ENCODE measurements at regions not wholly inside any gene's neighbourhood (a gene's known extent, or its start where the extent isn't known, plus 50 kb on each side); places are given as distances from the start of the nearest gene placed in this dataset.
A peak's percentile ranks its signal among the peaks of the same experiment; 100 is the strongest.
"Not testable (repeated sequence)": the region's sequence is repeated elsewhere in the genome, so short reads cannot be mapped to it uniquely, and the experiment has no call there.

DNA sequence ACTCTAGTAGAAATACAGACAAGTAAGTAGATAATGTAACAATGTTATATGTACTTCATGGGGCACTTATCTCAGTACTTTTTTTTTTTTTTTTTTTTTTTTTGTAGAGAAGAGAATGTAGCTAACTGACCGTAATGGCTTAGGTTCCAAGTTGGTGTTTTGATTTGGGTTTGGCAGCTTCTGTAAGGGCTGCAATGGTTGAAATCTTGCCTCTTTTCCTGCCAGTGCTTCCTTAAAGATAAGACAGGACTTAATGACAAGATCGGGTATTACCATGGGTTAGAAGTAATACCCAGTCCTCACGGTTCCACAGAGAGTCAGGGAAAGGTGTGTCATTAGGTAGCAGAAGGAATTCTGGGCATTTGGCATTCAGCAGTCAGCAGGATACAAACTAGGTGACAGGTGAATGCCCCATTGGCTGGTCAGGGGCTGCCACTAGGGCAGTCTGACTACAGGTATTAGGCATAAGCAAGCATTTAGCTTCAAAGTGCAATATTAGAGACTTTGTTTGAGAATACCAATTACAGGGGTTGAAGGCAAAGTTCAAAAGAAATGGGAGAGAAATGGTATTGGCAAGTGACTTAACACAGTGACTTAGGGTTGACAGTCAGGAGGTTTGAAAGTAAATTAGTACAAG is 189.4 kb upstream of the RND3 start:
- no peak for DNase-seq

DNA sequence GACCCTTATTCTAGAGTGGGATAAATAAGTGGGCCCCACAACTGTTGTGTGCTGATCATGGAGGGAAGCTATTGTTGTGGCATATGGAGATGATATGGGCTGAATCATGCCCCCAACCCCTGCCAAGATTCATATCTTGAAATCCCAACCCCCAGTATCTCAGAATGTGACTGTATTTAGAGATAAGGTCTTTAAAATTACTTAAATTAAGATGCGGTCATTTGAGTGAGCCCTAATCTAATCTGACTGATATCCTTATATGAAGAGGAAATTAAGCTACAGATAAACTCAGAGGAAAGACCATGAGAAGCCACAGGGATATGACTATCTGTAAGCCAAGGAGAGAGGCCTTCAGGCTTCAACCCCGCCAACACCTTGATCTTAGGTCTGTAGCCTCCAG is 188.3 kb upstream of the RND3 start:
- no peak for DNase-seq

- no peak for DNase-seq
These were observed 186.8 kb upstream of the RND3 start for GRCh38 chr2:150674283-150674682.

- no peak for DNase-seq
These were observed 184.8 kb upstream of the RND3 start for GRCh38 chr2:150672311-150672710.

DNA sequence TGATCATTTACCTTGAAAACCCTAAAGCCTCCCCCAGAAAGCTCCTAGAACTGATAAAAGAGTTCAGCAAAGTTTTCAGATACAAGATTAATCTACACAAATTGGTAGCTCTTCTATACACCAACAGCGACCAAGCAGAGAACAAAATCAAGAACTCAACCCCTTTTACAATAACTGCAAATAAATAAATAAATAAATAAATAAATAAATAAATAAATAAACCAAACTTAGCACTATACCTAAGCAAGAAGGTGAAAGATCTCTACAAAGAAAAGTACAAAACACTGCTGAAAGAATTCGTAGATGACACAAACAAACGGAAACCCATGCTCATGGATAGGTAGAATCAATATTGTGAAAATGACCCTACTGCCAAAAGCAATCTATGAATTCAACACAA is 182.0 kb upstream of the RND3 start:
- DNase-seq = no peak

GRCh38 chr2:150667039-150667438 is 179.6 kb upstream of the RND3 start:
- DNase-seq = not testable (repeated sequence)

- DNase-seq = no peak
These were observed 175.7 kb upstream of the RND3 start for GRCh38 chr2:150663143-150663542.

- no peak for DNase-seq
These were observed 168.5 kb upstream of the RND3 start for GRCh38 chr2:150656002-150656401.

DNA sequence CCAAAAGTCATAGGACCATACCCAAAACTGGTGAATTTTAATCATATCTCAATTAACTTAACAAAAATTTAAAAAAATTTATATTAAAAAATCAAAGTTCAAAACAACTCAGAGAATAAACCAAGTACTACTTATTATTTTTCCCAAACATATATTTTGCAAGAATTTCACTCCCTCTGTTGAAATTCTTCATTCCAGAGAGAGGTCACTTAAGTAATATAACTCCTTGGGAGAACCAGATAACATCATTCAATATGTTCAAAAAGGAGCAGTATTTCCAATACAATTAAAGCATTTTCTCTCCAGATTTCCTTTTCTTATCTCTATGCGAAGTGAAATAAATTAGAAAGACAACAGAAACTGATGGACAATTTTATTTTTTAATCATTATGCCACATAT is 165.9 kb upstream of the RND3 start:
- DNase-seq = no peak

DNA sequence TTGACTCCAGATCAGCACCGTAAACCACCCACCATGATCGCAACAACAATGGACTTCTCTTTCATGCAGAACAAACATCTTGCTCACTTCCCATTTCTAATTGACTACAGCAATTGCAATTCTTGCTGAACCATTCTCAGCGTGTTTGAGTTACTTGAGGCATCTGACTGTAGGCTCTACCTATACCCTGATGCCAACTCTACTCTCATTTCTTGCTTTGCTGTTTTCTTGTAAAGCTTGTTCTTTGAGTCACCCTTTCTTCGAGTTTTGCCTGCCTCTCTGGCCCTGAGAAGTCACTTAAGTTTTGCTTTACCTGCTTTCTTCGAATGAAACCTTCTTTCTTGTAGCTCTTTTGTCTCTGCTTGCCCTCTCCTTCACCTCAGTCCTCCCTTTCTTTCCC is 160.5 kb upstream of the RND3 start:
- no peak for DNase-seq

- no peak for DNase-seq
These were observed 159.3 kb upstream of the RND3 start for GRCh38 chr2:150646746-150647145.

GRCh38 chr2:150644298-150645067 is 157.0 kb upstream of the RND3 start:
- DNase-seq = no peak

- DNase-seq = peak in 1 of 56 donors; percentile 7
These were observed 155.8 kb upstream of the RND3 start for GRCh38 chr2:150643114-150643725.

GRCh38 chr2:150640039-150640438 is 152.6 kb upstream of the RND3 start:
- DNase-seq = no peak

DNA sequence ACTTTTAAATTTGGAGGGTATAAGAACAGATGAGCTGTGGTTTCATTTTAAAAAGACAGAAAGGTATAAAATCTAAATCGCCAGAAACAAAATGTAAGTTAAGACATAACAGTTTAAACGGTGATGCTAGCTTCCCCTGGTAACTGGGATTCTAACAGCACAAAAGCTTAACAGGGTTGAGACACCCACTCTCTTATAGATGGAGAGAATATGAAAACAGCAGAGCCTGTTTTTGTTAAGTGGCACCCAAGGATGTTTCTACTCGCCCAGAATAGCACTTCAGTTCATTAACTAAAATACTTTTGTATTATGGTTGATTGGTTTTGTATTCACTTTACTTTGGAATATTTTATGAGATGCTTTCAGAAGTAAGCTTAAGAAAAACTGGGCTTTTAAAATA is 151.9 kb upstream of the RND3 start:
- peak in 1 of 56 donors; percentile 6 for DNase-seq

DNA sequence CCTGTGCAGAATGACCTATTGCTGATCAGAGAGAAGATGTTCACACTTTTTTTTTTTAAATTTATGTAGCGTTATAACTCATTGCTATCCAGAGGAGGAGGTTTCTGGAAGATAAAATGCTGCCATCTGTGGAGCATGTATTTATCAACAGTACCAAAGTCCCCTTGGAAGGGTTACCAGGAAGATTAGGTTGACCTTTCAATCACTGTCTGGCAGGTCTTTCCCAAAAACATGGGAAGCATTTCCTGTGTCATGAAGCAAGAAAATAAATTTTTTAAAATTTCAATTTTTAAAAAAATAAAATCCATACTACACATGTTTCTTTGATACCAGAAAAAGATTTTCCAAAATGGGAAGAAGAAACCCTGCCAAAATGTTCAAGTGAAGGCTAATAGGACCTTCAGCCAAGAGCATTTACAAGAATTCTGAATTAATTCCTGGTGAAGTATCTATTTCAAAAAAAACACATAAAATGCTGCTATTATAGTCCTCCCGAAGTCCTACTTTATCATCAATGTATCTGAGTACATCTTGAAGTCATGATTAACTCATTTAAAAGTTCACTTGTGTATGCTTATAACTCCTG is 143.9 kb upstream of the RND3 start:
- no peak for DNase-seq

DNA sequence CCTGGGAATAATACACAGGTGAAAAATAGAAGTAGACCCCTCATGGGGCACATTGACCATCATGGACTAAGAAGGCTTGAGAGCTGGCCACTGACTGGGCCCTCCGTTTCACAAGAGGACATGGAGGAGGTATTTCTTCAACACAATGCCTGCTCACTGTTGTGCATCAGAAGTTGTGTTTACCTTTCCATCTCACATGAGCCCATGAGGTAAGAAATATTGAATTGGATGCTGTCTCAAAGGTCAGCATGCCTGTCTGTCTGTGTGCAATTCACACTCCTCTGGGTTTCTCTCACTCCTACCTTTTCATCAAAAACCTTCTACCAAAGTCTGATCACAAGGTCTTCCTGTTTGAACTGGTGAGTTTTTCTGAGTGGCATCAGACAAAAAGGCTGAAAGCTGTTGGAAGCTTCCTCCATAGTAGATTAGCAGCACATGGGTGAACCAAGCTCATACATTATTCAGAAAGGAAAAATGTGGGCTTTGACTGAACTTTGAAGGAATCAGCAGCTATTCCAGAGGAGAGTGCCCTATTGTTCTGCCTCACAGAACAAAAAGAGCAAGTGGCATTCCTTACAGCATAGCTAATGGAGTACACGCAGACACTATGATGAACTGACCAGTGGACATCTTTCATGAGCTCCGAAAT is 143.2 kb upstream of the RND3 start:
- peak in 14 of 56 donors; percentile 1 to 39 (median 10) for DNase-seq

- DNase-seq = no peak
These were observed 140.1 kb upstream of the RND3 start for GRCh38 chr2:150627526-150627925.

- DNase-seq = no peak
These were observed 139.5 kb upstream of the RND3 start for GRCh38 chr2:150626934-150627411.

DNA sequence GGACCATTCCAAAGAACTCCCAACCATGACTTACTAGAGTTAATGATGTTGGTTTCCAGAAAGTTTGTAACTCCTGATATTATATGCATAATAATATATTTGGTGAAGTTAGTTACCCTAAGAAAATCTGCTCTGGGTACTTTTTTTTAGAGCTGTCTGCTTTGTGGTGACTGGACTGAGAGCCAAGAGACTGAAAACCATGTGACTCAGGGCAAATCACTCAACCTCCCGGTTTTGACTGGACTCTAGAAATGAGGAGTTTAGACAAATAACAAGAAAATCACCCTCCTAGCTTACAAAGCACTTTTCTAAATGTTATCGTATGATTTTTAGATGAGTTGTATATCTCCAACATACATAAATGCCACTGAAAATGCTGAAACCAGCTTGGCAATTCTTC is 138.3 kb upstream of the RND3 start:
- no peak for DNase-seq

GRCh38 chr2:150625303-150625702 is 137.8 kb upstream of the RND3 start:
- no peak for DNase-seq

DNA sequence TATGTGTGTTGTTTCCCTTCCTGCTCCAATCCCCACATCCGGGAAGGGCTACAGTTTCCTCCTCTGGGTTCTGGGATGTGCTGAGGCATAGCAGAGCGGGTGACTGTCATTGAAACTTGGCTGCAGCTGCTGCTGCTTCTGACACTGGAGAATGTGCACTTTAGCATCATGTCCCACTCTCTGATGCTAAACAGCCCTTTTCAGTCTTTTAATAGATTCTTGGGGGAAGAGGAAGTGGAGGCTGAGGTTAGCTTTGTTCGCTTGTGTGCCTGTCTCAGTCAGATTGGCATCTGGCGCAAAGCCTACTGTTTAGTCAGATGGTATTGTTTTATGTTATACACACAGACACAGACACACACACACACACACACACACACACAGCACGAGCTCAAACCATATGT is 136.5 kb upstream of the RND3 start:
- DNase-seq = peak in 4 of 56 donors; percentile 10 to 26 (median 10)

All from amygdala (tissue), 56 donors.